Mesenchymal stem cell (in vitro differentiated cells and primary cell): ENCODE measurements at regions not wholly inside any gene's neighbourhood (a gene's known extent, or its start where the extent isn't known, plus 50 kb on each side); places are given as distances from the start of the nearest gene placed in this dataset.
"Not testable (repeated sequence)": the region's sequence is repeated elsewhere in the genome, so short reads cannot be mapped to it uniquely, and the experiment has no call there.

Experiments
- DNase-seq: peaks from one replicate; pipeline ENCODE4 v3.0.0-alpha.2; 2013
- H2AFZ ChIP-seq: one replicate; pipeline ENCODE4 v1.6.1; 2013; ENCODE audit warnings: low read depth, mild to moderate bottlenecking, control low read depth, inconsistent platforms, low read length, moderate library complexity
- H2AK5ac ChIP-seq: 2 replicates; pipeline ENCODE4 v1.6.1; 2013; ENCODE audit warnings: low read length, moderate library complexity, mild to moderate bottlenecking, inconsistent platforms; ENCODE audit not compliant: severe bottlenecking
- H2BK120ac ChIP-seq: one replicate; pipeline ENCODE4 v1.6.1; 2013; ENCODE audit warnings: low read depth, mild to moderate bottlenecking, inconsistent platforms, low read length, moderate library complexity
- H2BK12ac ChIP-seq, 2 experiments: one replicate each; pipeline ENCODE4 v1.6.1; 2013; ENCODE audit warnings: inconsistent platforms in 2 of 2, low read length in 2 of 2, mild to moderate bottlenecking in 2 of 2, moderate library complexity in 2 of 2, control low read depth in 1 of 2
- H2BK15ac ChIP-seq: one replicate; pipeline ENCODE4 v1.6.1; 2013; ENCODE audit warnings: mild to moderate bottlenecking, low read depth, inconsistent platforms; ENCODE audit not compliant: poor library complexity, severe bottlenecking
- H2BK5ac ChIP-seq: 2 replicates; pipeline ENCODE4 v1.6.1; 2013; ENCODE audit warnings: low read depth, mild to moderate bottlenecking, low read length, control low read depth, inconsistent platforms; ENCODE audit not compliant: poor library complexity, severe bottlenecking
- H3K14ac ChIP-seq, 2 experiments: one replicate each; pipeline ENCODE4 v1.6.1; 2013; ENCODE audit warnings: inconsistent platforms in 2 of 2, low read length in 2 of 2, control low read depth in 1 of 2, mild to moderate bottlenecking in 1 of 2, moderate library complexity in 1 of 2
- H3K18ac ChIP-seq, 2 experiments: one replicate each; pipeline ENCODE4 v1.6.1; 2013; ENCODE audit warnings: inconsistent platforms in 2 of 2, low read length in 2 of 2, control low read depth in 1 of 2, low read depth in 1 of 2, mild to moderate bottlenecking in 1 of 2
- H3K23ac ChIP-seq, 2 experiments: one replicate each; pipeline ENCODE4 v1.6.1; 2013; ENCODE audit warnings: inconsistent platforms in 2 of 2, low read length in 2 of 2, mild to moderate bottlenecking in 2 of 2, moderate library complexity in 2 of 2, control low read depth in 1 of 2
- H3K27ac ChIP-seq: 2 replicates; pipeline ENCODE4 v1.5.1; 2013; ENCODE audit warnings: mild to moderate bottlenecking, moderate library complexity, low read length, control low read depth, inconsistent platforms; ENCODE audit not compliant: poor library complexity, severe bottlenecking
- H3K27me3 ChIP-seq, 2 experiments: 2 replicates each; pipeline versions ENCODE4 v1.6.1 to v1.7.0; 2013; ENCODE audit warnings: low read length in 2 of 2, mild to moderate bottlenecking in 2 of 2, moderate library complexity in 2 of 2, control low read depth in 1 of 2, inconsistent platforms in 1 of 2; ENCODE audit not compliant: control insufficient read depth in 1 of 2, insufficient read depth in 1 of 2
- H3K36me3 ChIP-seq, 2 experiments: 2 replicates each; pipeline versions ENCODE4 v1.6.1 to v1.7.0; 2013; ENCODE audit warnings: low read length in 2 of 2, control low read depth in 1 of 2, inconsistent platforms in 1 of 2, low read depth in 1 of 2, mild to moderate bottlenecking in 1 of 2; ENCODE audit not compliant: insufficient read depth in 2 of 2, control insufficient read depth in 1 of 2
- H3K4ac ChIP-seq, 2 experiments: one replicate each; pipeline ENCODE4 v1.6.1; 2013; ENCODE audit warnings: inconsistent platforms in 2 of 2, low read length in 2 of 2, mild to moderate bottlenecking in 2 of 2, moderate library complexity in 2 of 2, control low read depth in 1 of 2, low read depth in 1 of 2
- H3K4me1 ChIP-seq: 2 replicates; pipeline ENCODE4 v1.6.1; 2013; ENCODE audit warnings: low read depth, low read length, control low read depth; ENCODE audit not compliant: control insufficient read depth, insufficient read depth
- H3K4me2 ChIP-seq: 2 replicates; pipeline ENCODE4 v1.6.1; 2013; ENCODE audit warnings: low read length, mild to moderate bottlenecking, inconsistent platforms; ENCODE audit not compliant: poor library complexity, severe bottlenecking
- H3K4me3 ChIP-seq, 2 experiments: 2 replicates each; pipeline versions ENCODE4 v1.5.1 to v1.7.0; 2013; ENCODE audit warnings: low read length in 2 of 2, mild to moderate bottlenecking in 2 of 2, control low read depth in 1 of 2, low read depth in 1 of 2; ENCODE audit not compliant: insufficient read depth in 1 of 2
- H3K79me1 ChIP-seq: replicated peaks from 2 replicates; pipeline ENCODE4 v1.6.1; 2013; ENCODE audit warnings: mild to moderate bottlenecking, control low read depth, low read length, inconsistent platforms; ENCODE audit not compliant: poor library complexity, severe bottlenecking
- H3K9ac ChIP-seq: 2 replicates; pipeline ENCODE4 v1.7.0; 2013; ENCODE audit warnings: mild to moderate bottlenecking, low read length, moderate library complexity
- H3K9me3 ChIP-seq: 2 replicates; pipeline ENCODE4 v1.7.0; 2013; ENCODE audit warnings: mild to moderate bottlenecking, low read length; ENCODE audit not compliant: control insufficient read depth
- H4K8ac ChIP-seq: one replicate; pipeline ENCODE4 v1.6.1; 2013; ENCODE audit warnings: inconsistent platforms, mild to moderate bottlenecking, low read length, moderate library complexity
- H4K91ac ChIP-seq: one replicate; pipeline ENCODE4 v1.6.1; 2013; ENCODE audit warnings: mild to moderate bottlenecking, low read length, inconsistent platforms
- WGBS: methylation state at CpG from one replicate; pipeline ENCODE4 v1.1.7; 2013; ENCODE audit warnings: mixed read lengths; 5-methylcytosine and 5-hydroxymethylcytosine counted together

DNA sequence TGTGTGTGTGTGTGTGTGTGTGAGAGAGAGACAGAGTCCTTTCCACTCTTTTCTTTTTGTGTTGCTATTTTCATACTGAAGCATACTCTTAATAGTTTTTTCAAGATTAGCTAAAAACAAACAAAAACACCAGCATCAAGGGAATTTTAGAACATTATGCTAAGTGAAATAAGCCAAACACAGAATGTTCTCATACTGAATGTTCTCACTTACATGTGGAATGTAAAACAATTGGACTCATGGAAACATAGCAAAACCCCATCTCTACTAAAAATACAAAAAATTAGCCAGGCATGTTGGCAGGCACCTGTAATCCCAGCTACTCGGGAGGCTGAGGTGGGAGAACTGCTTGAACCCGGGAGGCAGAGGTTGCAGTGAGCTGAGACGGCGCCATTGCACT is 193.4 kb downstream of the XPNPEP1 start:
- not testable (repeated sequence) for H2BK12ac ChIP-seq, H3K14ac ChIP-seq, H2AK5ac ChIP-seq, H2BK120ac ChIP-seq, H3K23ac ChIP-seq, H3K9me3 ChIP-seq, H3K79me1 ChIP-seq, H3K36me3 ChIP-seq, H3K4me2 ChIP-seq, H4K91ac ChIP-seq, H2BK15ac ChIP-seq, H3K4ac ChIP-seq, H3K18ac ChIP-seq, DNase-seq, H3K27ac ChIP-seq, H3K4me3 ChIP-seq, H4K8ac ChIP-seq, H3K4me1 ChIP-seq, H2BK5ac ChIP-seq, H3K27me3 ChIP-seq, H2AFZ ChIP-seq, H3K9ac ChIP-seq
- 69% methylated on average over 4 of the region's 4 CpGs for WGBS

DNA sequence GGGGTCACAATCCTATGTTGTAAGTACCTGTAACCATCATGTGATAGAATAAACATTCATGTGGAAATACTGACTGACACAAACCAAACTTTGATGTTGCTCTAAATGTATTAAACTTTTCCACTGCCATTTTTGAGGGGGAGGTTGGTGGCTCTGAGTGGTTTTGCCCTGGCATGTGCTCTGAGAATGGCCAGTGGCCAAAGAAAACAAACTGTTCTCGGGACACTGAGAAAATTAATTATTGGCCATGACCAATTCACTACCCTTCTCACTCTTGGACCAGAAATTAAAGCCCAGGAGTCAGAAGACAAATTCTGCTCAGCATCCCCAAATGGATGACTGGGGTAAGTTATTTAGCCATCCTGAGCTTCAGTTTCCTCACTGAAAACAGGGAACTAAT is 195.9 kb downstream of the XPNPEP1 start:
- Histone ChIP-seq H2BK120ac (no peak overlapping the region), H3K27me3 (no peaks in the 10 kb centered on the region), H4K91ac (no peak overlapping the region), H2AFZ (no peak overlapping the region), H3K4me2 (no peak overlapping the region), H3K9ac (no peak overlapping the region), H3K4me1 (no peaks in the 10 kb centered on the region), H3K79me1 (no peaks in the 10 kb centered on the region), H3K27ac (no peak overlapping the region), H3K4me3 (no peak overlapping the region), H3K18ac (no peak overlapping the region), H4K8ac (no peak overlapping the region), H2BK5ac (no peak overlapping the region), H3K23ac (no peak overlapping the region), H2AK5ac (no peak overlapping the region), H2BK15ac (no peak overlapping the region), H2BK12ac (no peak overlapping the region), H3K14ac (no peak overlapping the region), H3K4ac (no peak overlapping the region), H3K36me3 (no peaks in the 10 kb centered on the region), H3K9me3 (no peaks in the 10 kb centered on the region)
- WGBS = 25% methylated on average over 1 of the region's 1 CpG
- DNase-seq = no peak

DNA sequence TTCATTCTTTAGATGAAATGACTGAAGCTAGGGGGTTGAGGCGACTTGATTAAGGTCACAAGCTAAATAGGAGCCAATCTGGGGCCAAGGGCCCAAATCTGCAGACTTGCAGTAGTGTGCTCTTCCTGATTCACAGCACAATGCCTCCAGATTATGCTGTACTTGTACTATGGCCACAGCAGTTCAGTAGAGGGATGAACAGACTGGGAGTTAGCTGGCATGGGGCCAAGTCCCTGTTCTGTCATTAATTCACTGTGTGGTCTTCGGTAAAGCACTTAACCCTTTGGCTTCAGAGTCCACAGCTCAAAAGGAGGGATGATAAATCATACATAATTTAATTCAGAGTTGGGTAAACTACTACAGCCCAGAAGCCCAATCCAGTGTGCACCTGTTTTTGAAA is 196.8 kb downstream of the XPNPEP1 start:
- Histone ChIP-seq H2AFZ (no peak overlapping the region), H4K91ac (no peak overlapping the region), H2BK15ac (no peak overlapping the region), H2BK120ac (no peak overlapping the region), H2AK5ac (no peak overlapping the region), H3K9me3 (no peaks in the 10 kb centered on the region), H3K79me1 (no peaks in the 10 kb centered on the region), H2BK12ac (no peak overlapping the region), H3K18ac (no peak overlapping the region), H3K4me2 (no peak overlapping the region), H3K4me3 (no peak overlapping the region), H3K27ac (no peak overlapping the region), H3K23ac (no peak overlapping the region), H3K27me3 (no peaks in the 10 kb centered on the region), H4K8ac (no peak overlapping the region), H3K36me3 (no peaks in the 10 kb centered on the region), H3K14ac (no peak overlapping the region), H3K4me1 (no peaks in the 10 kb centered on the region), H3K4ac (no peak overlapping the region), H3K9ac (no peak overlapping the region), H2BK5ac (no peak overlapping the region)
- no peak for DNase-seq
- 57% methylated on average over 1 of the region's 2 CpGs for WGBS

DNA sequence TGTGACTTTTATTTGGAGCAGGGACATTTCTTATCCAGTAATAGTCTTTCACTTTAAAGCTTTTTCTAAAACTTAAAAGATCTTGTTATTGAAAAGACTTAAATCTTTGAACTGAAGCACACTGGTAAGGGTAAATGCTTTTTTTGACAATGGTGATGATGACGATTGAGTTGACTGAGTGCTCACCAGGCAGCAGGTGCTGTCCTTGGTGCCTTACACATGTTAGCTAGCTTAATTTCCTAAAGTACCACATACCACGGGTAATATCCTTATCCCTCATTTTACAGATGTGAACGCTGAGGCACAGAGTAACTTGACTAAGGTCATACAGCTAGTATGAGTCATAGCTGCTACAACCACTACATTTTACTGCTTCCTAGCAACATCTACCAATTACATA is 200.0 kb downstream of the XPNPEP1 start:
- WGBS = 49% methylated on average over 3 of the region's 3 CpGs
- H2BK5ac ChIP-seq = no peak overlapping the region
- H3K4me3 ChIP-seq = no peak overlapping the region

More for the DNA sequence above, 200.0 kb downstream of the XPNPEP1 start:
- H3K36me3 ChIP-seq = no peaks in the 10 kb centered on the region
- no peak overlapping the region for H3K14ac ChIP-seq
- no peak overlapping the region for H3K4me2 ChIP-seq
- H2BK120ac ChIP-seq = no peak overlapping the region
- H3K9me3 ChIP-seq = no peaks in the 10 kb centered on the region
- H3K18ac ChIP-seq = no peak overlapping the region
- no peaks in the 10 kb centered on the region for H3K4me1 ChIP-seq
- H2BK12ac ChIP-seq = no peak overlapping the region
- no peak overlapping the region for H4K8ac ChIP-seq
- H3K23ac ChIP-seq = no peak overlapping the region
- H4K91ac ChIP-seq = no peak overlapping the region
- H2BK15ac ChIP-seq = no peak overlapping the region
- H3K27me3 ChIP-seq = no peaks in the 10 kb centered on the region
- H3K9ac ChIP-seq = no peak overlapping the region
- H3K27ac ChIP-seq = no peak overlapping the region
- H2AK5ac ChIP-seq = no peak overlapping the region
- no peak overlapping the region for H2AFZ ChIP-seq
- DNase-seq = no peak
- H3K4ac ChIP-seq = no peak overlapping the region
- H3K79me1 ChIP-seq = no peaks in the 10 kb centered on the region
